Epidermal melanocyte (primary cell): ENCODE measurements at regions not wholly inside any gene's neighbourhood (a gene's known extent, or its start where the extent isn't known, plus 50 kb on each side); places are given as distances from the start of the nearest gene placed in this dataset.
"Not testable (repeated sequence)": the region's sequence is repeated elsewhere in the genome, so short reads cannot be mapped to it uniquely, and the experiment has no call there.

Experiments
- DNase-seq: peaks from one replicate; pipeline ENCODE4 v3.0.0; 2011; ENCODE audit warnings: low spot score; ENCODE audit not compliant: insufficient read length

DNA sequence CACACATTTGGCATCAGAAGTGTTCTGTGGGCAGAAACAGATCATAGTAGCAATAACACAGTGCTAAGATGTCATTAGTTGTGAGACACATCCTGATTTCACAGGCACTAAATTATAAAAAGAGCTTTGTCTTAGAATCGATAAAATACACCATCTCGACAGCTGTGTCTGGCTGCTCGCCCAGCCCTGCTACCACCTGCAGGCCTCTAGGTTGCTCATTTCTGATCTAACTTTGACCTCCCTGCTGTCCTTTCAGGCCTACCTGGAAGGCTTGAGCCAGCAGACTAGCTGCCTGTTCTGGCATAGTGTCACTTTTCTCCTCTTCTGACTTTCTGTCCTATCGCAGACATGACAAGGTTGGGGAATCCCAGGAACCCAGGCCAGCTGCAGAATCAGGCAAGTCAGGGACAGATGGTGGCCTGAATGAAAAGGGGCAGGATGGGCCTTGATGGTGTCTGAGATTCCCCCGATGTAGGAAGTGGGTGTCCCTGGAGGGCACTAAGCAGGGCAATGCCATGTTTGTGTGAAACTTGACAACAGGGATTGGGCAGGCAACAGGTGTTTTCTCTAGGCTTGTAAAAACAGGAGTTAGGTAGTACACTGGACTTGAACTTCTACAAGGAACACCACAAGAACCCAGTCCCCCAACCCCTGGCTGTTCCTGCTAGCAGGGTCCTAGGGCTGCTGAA is 66.6 kb upstream of the RHOU start:
- no peak for DNase-seq

DNA sequence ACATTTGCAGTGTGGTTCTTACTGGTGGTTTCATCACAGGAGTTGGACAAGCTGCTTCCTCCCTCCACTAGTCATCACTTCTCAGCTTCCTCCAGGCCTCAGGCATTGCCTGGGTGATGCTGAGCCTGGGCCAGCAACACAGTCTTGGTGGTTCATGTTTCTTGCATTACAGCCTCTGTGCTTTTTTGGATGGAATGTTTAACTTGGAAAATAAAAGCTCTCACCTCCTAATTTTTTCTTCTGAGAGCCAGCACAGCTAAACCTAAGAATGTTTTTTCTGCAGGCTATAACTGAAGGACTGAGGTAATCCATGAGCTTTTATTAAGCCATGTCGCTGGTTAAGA is 66.1 kb upstream of the RHOU start:
- no peak for DNase-seq

DNA sequence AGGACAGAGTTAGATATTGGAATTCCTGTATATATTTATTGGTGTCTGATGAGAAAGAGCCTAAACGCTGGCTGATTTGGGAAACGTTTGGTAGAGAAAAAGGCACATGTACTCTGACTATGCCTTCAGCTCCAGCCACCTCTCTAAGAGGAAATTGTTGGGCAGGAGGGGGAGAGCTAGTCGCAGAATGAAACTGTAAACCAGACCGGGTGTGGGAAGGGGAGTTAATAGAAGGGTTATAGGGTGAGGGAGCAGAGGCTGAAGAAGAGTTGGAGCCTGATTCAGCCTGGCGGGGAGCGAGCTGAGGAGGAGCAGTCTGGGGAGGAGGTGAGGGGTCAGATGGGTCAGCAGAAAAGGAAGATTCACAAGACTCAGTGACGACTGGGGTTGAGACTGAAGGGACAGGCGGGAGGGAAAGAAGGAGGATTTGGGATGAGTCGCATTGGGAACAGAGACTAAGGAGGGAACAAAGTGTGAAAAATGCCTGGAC is 54.2 kb upstream of the RHOU start:
- DNase-seq, result not testable (repeated sequence)

DNA sequence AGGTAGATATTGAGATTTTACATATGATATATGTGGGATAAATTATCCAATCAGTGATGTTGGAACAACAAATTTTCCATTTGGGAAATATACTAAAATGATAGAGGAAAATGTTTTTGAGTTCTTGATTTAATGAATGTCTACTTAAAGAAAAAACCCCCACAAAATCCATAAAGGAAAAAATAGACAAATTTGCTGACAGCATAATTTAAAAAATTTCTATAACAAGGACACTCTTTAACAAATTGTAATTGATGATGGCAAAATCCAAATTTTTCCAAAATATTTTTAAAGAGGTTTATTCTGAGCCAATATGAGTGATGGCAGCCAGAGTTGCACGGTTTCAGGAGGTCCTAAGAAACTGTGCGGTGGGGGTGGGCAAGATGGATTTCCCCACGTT is 51.9 kb upstream of the RHOU start:
- DNase-seq, result no peak

DNA sequence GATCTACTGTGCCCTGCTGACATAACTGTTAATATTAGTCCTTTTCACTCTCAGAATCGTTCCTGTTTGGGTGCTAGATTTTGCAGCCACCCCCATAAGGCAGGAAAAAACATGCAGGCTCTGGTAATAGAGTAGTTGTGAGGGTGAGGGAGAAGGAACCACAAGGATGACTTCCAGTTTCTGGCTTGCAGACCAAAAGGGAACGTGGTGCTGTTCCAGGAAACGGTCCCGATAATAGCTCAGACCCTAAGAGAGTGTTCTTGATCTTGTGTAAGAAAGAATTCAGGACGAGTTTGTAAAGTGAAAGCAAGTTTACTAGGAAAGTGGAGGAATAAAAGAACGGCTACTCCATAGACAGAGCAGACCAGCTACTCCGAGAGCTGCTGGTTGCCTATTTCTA is 50.7 kb upstream of the RHOU start:
- no peak for DNase-seq

DNA sequence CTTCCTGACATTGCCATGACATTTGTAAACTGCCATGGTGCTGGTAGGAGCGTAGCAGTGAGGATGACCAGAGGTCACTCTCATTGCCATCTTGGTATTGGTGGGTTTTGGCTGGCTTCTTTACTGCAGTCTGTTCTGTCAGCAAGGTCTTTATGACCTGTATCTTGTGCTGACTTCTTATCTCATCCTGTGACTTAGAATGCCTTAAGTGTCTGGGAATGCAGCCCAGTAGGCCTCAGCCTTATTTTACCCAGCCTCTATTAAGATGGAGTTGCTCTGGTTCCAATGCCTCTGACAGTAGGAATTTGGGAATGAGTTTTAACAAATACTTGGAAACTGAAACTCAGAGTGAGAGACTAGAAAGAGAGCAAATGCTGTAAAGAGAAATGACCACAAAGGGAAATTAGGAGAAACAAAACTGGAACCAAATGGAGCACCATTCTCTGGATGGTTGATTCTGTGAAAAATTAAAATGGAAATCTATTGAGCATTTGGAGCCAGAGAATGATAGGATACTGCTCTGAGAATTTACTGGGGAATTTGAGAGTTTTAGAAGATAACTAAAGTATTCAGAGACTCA is 50.1 kb upstream of the RHOU start:
- no peak for DNase-seq
